Cardiac muscle cell (in vitro differentiated cells and primary cell): ENCODE measurements at regions not wholly inside any gene's neighbourhood (a gene's known extent, or its start where the extent isn't known, plus 50 kb on each side); places are given as distances from the start of the nearest gene placed in this dataset.
A peak's percentile ranks its signal among the peaks of the same experiment; 100 is the strongest.

ENCODE experiments used
- DNase-seq, 2 donors: peaks; one replicate each; pipeline versions ENCODE4 v3.0.0 to v3.0.0-alpha.2; 2010 to 2017; ENCODE audit warnings: low read depth in 1 of 2, low spot score in 1 of 2
- H3K27ac ChIP-seq: fragments of 200-600 bp; sonication (generic); 2 replicates; pipeline ENCODE4 v1.5.1; 2016
- H3K27me3 ChIP-seq: fragments of 200-600 bp; sonication (generic); 2 replicates; pipeline ENCODE4 v1.6.0; 2016; ENCODE audit warnings: control low read depth
- H3K36me3 ChIP-seq: fragments of 200-600 bp; sonication (generic); 2 replicates; pipeline ENCODE4 v1.5.1; 2016; ENCODE audit warnings: control low read depth
- H3K4me1 ChIP-seq: fragments of 200-600 bp; sonication (generic); 2 replicates; pipeline ENCODE4 v1.8.1; 2017; ENCODE audit warnings: low read depth, mild to moderate bottlenecking, mixed run types
- H3K4me3 ChIP-seq: fragments of 200-600 bp; sonication (generic); 2 replicates; pipeline ENCODE4 v1.5.1; 2016; ENCODE audit warnings: mild to moderate bottlenecking
- H3K9me3 ChIP-seq: fragments of 200-600 bp; sonication (generic); 2 replicates; pipeline ENCODE4 v1.5.1; 2017; ENCODE audit warnings: low read depth, mild to moderate bottlenecking, control low read depth
- CTCF ChIP-seq: IDR thresholded peaks from 2 replicates; pipeline ENCODE4 v1.5.1; 2012; ENCODE audit warnings: low read depth, mild to moderate bottlenecking, low read length

- no peak for TF ChIP-seq CTCF
- DNase-seq: no peak
- Histone ChIP-seq H3K36me3 (no peaks in the 10 kb centered on the region), H3K27ac (no peak overlapping the region), H3K4me3 (no peak overlapping the region), H3K27me3 (no peaks in the 10 kb centered on the region), H3K9me3 (no peaks in the 10 kb centered on the region), H3K4me1 (peaks cover 21% of the 10 kb centered on the region)
Measured at GRCh38 chr15:62938825-62939224, 103.7 kb upstream of the TPM1 start.

- Histone ChIP-seq H3K4me1 (peaks cover 21% of the 10 kb centered on the region), H3K4me3 (no peak overlapping the region), H3K9me3 (no peaks in the 10 kb centered on the region), H3K27me3 (no peaks in the 10 kb centered on the region), H3K36me3 (no peaks in the 10 kb centered on the region), H3K27ac (no peak overlapping the region)
- no peak for TF ChIP-seq CTCF
- peak in 1 of 2 donors; percentile 27 for DNase-seq
Measured at GRCh38 chr15:62940093-62940754, 102.3 kb upstream of the TPM1 start.

GRCh38 chr15:62940755-62941361 lies 101.7 kb upstream of the TPM1 start:
- DNase-seq: peak in 1 of 2 donors; percentile 88
- Histone ChIP-seq H3K36me3 (no peaks in the 10 kb centered on the region), H3K27me3 (no peaks in the 10 kb centered on the region), H3K4me1 (peaks cover 19% of the 10 kb centered on the region), H3K9me3 (no peaks in the 10 kb centered on the region), H3K4me3 (no peak overlapping the region), H3K27ac (no peak overlapping the region)
- no peak for TF ChIP-seq CTCF

GRCh38 chr15:62941699-62942098 lies 100.8 kb upstream of the TPM1 start:
- Histone ChIP-seq H3K4me3 (no peak overlapping the region), H3K4me1 (peaks cover 27% of the 10 kb centered on the region), H3K27me3 (no peaks in the 10 kb centered on the region), H3K36me3 (no peaks in the 10 kb centered on the region), H3K9me3 (no peaks in the 10 kb centered on the region), H3K27ac (no peak overlapping the region)
- DNase-seq: no peak
- TF ChIP-seq CTCF: no peak

GRCh38 chr15:62942428-62942827 lies 100.1 kb upstream of the TPM1 start:
- DNase-seq: no peak
- Histone ChIP-seq H3K27me3 (no peaks in the 10 kb centered on the region), H3K27ac (no peak overlapping the region), H3K9me3 (no peaks in the 10 kb centered on the region), H3K4me3 (no peak overlapping the region), H3K36me3 (no peaks in the 10 kb centered on the region), H3K4me1 (peaks cover 30% of the 10 kb centered on the region)
- no peak for TF ChIP-seq CTCF
